HCT116 (cell line): ENCODE measurements at regions not wholly inside any gene's neighbourhood (a gene's known extent, or its start where the extent isn't known, plus 50 kb on each side); places are given as distances from the start of the nearest gene placed in this dataset.

Experiments
- ATAC-seq: fragments of 200-7000 bp; cut with Tn5 transposase; 2 replicates; pipeline ENCODE4 v1.9.1; 2020; ENCODE audit warnings: mild to moderate bottlenecking, moderate library complexity
- BruUV-seq: library from RNA; stranded (reverse); fragments of 400-500 nt; replicated peaks from 2 replicates; lab custom pipeline; 2021; lab: Mats Ljungman, UMichigan
- CTCF ChIA-PET: fragments of 300-600 bp; sonication (Branson Sonifier 250); formaldehyde crosslinking; loops from one replicate; lab custom pipeline; 2021; ENCODE audit warnings: antibody characterized with exemption; lab: Charles Lee
- POLR2A ChIA-PET: fragments of 300-600, 350-600 bp; sonication (Branson Sonifier 250); formaldehyde crosslinking; loops from one replicate; lab custom pipeline; 2021; ENCODE audit warnings: antibody characterized with exemption; lab: Charles Lee
- RAD21 ChIA-PET, 2 experiments: fragments of 300-600 bp; sonication (Branson Sonifier 250); formaldehyde crosslinking; loops; one replicate each; lab custom pipeline; 2023; ENCODE audit warnings: low total read pairs in 2 of 2; ENCODE audit not compliant: uncharacterized antibody in 2 of 2, unreplicated experiment in 2 of 2, low non-redundant PET in 1 of 2; lab: Charles Lee
- DNase-seq: peaks from one replicate; pipeline ENCODE4 v3.0.0-alpha.2; 2010; ENCODE audit warnings: low read depth, low spot score
- H2AFZ ChIP-seq: fragments of 200-600 bp; shearing (Covaris generic), sonication (generic); 2 replicates; pipeline ENCODE4 v1.6.1; 2017; ENCODE audit warnings: low read depth, mixed run types, mixed read lengths, antibody characterized with exemption, low read length; ENCODE audit not compliant: poor library complexity, severe bottlenecking
- H3K27ac ChIP-seq: 2 replicates; pipeline ENCODE4 v1.5.1; 2012; ENCODE audit warnings: low read depth, low read length
- H3K27me3 ChIP-seq: fragments of 200-600 bp; sonication (generic); 2 replicates; pipeline ENCODE4 v1.6.1; 2016; ENCODE audit warnings: mixed run types, low read length, mixed read lengths; ENCODE audit not compliant: insufficient read depth
- H3K36me3 ChIP-seq, 2 experiments: fragments of 200-500 bp in 1 of 2; fragments of 200-600 bp in 1 of 2; sonication (Bioruptor generic) in 1 of 2; sonication (generic) in 1 of 2; 2 replicates each; pipeline versions ENCODE4 v1.5.1 to v1.6.1; 2014 to 2016; ENCODE audit warnings: low read length in 2 of 2, inconsistent platforms in 1 of 2, mixed read lengths in 1 of 2, mixed run types in 1 of 2; ENCODE audit not compliant: insufficient read depth in 2 of 2, control insufficient read depth in 1 of 2
- H3K4me1 ChIP-seq, 2 experiments: fragments of 200-600 bp in 1 of 2; sonication (generic) in 1 of 2; 2 replicates each; pipeline versions ENCODE4 v1.5.1 to v1.6.1; 2012 to 2017; ENCODE audit warnings: low read length in 2 of 2, inconsistent platforms in 1 of 2, mild to moderate bottlenecking in 1 of 2, mixed read lengths in 1 of 2, mixed run types in 1 of 2, moderate library complexity in 1 of 2; ENCODE audit not compliant: insufficient read depth in 2 of 2, control insufficient read depth in 1 of 2
- H3K4me2 ChIP-seq: fragments of 200-600 bp; sonication (generic); 2 replicates; pipeline ENCODE4 v1.6.1; 2017; ENCODE audit warnings: mixed run types, low read length, mixed read lengths
- H3K4me3 ChIP-seq, 2 experiments: fragments of 200-600 bp in 1 of 2; sonication (generic) in 1 of 2; replicated peaks in 1 of 2; 2 replicates each; pipeline ENCODE4 v1.5.1; 2011 to 2016; ENCODE audit warnings: low read length in 2 of 2, control low read depth in 1 of 2, low read depth in 1 of 2, mild to moderate bottlenecking in 1 of 2, mixed read lengths in 1 of 2, mixed run types in 1 of 2
- H3K79me2 ChIP-seq: fragments of 200-600 bp; sonication (generic); 2 replicates; pipeline ENCODE4 v1.6.1; 2017; ENCODE audit warnings: mild to moderate bottlenecking, mixed run types, low read length, moderate library complexity, mixed read lengths; ENCODE audit not compliant: insufficient read depth
- H3K9ac ChIP-seq: fragments of 200-600 bp; sonication (generic); 2 replicates; pipeline ENCODE4 v1.6.1; 2016; ENCODE audit warnings: low read length, mixed read lengths
- H3K9me2 ChIP-seq: fragments of 200-600 bp; sonication (generic), shearing (Covaris generic); 2 replicates; pipeline ENCODE4 v1.6.1; 2017; ENCODE audit warnings: mixed run types, mild to moderate bottlenecking, moderate library complexity; ENCODE audit not compliant: insufficient read depth
- H3K9me3 ChIP-seq, 2 experiments: fragments of 200-500 bp in 1 of 2; fragments of 200-600 bp in 1 of 2; sonication (Bioruptor generic) in 1 of 2; sonication (generic) in 1 of 2; 2 replicates each; pipeline ENCODE4 v1.6.1; 2014 to 2017; ENCODE audit warnings: low read length in 2 of 2, mixed read lengths in 2 of 2, inconsistent platforms in 1 of 2, low read depth in 1 of 2, mild to moderate bottlenecking in 1 of 2, mixed run types in 1 of 2, moderate library complexity in 1 of 2; ENCODE audit not compliant: control insufficient read depth in 1 of 2, insufficient read depth in 1 of 2
- H4K20me1 ChIP-seq: fragments of 200-600 bp; sonication (generic), shearing (Covaris generic); 2 replicates; pipeline ENCODE4 v1.6.1; 2017; ENCODE audit warnings: mixed run types, mild to moderate bottlenecking, moderate library complexity; ENCODE audit not compliant: insufficient read depth
- EGR1 ChIP-seq: IDR thresholded peaks from 2 replicates; pipeline ENCODE4 v1.6.1; 2012; ENCODE audit warnings: low read depth
- SIN3A ChIP-seq: IDR thresholded peaks from 2 replicates; pipeline ENCODE4 v1.6.1; 2012; ENCODE audit warnings: low read depth
- intact Hi-C: fragments of 100-400 bp; cut with micrococcal nuclease; formaldehyde crosslinking; loops from 2 replicates; pipeline ENCODE4 v1.10.0; 2022
- TF ChIP-seq, protein P1 (sequence below), 3 experiments: fragments of 200-600 bp in 1 of 3; sonication (generic) in 1 of 3; IDR thresholded peaks in 2 of 3; conservative IDR thresholded peaks in 1 of 3; 2 replicates each; pipeline ENCODE4 v1.5.1; 2012 to 2017; ENCODE audit warnings: low read depth in 2 of 3, low read length in 2 of 3, antibody characterized with exemption in 1 of 3, borderline replicate concordance in 1 of 3, control low read depth in 1 of 3, mild to moderate bottlenecking in 1 of 3, mixed read lengths in 1 of 3, mixed run types in 1 of 3, moderate library complexity in 1 of 3; ENCODE audit not compliant: insufficient read depth in 1 of 3

DNA sequence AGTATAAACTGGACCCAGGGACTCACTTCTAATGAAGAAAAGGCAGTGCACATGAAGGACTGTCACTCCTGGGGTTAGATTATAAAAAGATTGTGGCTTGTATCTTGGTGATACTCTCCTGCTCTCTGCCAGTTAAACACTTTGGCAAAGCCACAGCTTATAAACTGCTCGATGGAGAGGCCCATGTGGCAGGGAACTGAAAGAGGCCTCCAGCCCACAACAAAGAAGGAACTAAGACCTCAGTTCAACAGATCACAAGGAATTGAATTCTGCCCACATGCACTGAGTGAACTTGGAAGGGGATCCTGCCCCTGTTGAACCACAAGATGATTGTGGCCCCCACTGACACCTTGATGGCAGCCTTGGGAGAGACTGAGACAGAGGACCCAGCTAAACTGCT lies 363.8 kb downstream of the CBLN4 start:
- ChIA-PET RAD21 (no interaction called here), CTCF (no interaction called here), POLR2A (no interaction called here)
- no peak for TF ChIP-seq EGR1
- TF ChIP-seq, protein P1, sequence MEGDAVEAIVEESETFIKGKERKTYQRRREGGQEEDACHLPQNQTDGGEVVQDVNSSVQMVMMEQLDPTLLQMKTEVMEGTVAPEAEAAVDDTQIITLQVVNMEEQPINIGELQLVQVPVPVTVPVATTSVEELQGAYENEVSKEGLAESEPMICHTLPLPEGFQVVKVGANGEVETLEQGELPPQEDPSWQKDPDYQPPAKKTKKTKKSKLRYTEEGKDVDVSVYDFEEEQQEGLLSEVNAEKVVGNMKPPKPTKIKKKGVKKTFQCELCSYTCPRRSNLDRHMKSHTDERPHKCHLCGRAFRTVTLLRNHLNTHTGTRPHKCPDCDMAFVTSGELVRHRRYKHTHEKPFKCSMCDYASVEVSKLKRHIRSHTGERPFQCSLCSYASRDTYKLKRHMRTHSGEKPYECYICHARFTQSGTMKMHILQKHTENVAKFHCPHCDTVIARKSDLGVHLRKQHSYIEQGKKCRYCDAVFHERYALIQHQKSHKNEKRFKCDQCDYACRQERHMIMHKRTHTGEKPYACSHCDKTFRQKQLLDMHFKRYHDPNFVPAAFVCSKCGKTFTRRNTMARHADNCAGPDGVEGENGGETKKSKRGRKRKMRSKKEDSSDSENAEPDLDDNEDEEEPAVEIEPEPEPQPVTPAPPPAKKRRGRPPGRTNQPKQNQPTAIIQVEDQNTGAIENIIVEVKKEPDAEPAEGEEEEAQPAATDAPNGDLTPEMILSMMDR (IDR thresholded peaks at IDR 0.05 in 2 of 3, conservative IDR thresholded peaks at IDR 0.05 in 1 of 3; ENCODE audit: borderline replicate concordance in 1 of 3, insufficient read depth in 1 of 3, low read depth in 2 of 3, low read length in 2 of 3) = no peak
- H4K20me1 ChIP-seq = no peaks in the 10 kb centered on the region
- intact Hi-C loops = no loop called here
- no peak for DNase-seq
- H3K27ac ChIP-seq = no peak overlapping the region
- no peaks in the 10 kb centered on the region for H3K79me2 ChIP-seq
- H3K9me3 ChIP-seq = peaks cover 9 to 33% of the 10 kb centered on the region in 2 experiments; a peak in 2 of 4 replicates
- H3K4me3 ChIP-seq = no peak overlapping the region
- no peak overlapping the region for H2AFZ ChIP-seq
- no TSS peak for BruUV-seq
- H3K9me2 ChIP-seq = no peaks in the 10 kb centered on the region
- no peaks in the 10 kb centered on the region for H3K27me3 ChIP-seq
- no peak for ATAC-seq
- no peak overlapping the region for H3K4me2 ChIP-seq
- no peaks in the 10 kb centered on the region for H3K36me3 ChIP-seq
- no peaks in the 10 kb centered on the region for H3K4me1 ChIP-seq
- no peak overlapping the region for H3K9ac ChIP-seq

DNA sequence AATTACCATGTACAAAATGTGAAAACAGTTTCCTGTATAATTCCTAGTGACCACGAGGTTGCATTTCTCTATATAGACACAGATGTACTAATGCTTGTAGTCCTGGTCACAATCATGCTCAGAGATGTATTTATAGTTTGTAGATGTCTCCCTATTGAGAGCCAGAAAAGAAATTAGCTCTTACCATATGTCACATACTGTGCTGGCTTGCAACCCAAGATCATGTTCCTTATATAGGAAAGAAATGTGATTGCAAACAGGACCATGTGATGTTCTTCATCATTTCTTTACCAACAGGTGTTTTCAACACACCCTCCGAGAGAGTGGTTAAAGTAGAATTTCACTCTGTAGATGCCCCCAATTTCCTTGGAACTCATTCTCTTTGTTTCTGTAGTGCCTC lies 369.4 kb downstream of the CBLN4 start:
- Histone ChIP-seq H2AFZ (no peak overlapping the region), H3K79me2 (no peaks in the 10 kb centered on the region), H3K4me3 (no peak overlapping the region), H3K27ac (no peak overlapping the region), H3K9me3 (peaks cover 10 to 34% of the 10 kb centered on the region in 2 experiments; a peak in 2 of 4 replicates), H3K4me2 (no peak overlapping the region), H4K20me1 (no peaks in the 10 kb centered on the region), H3K27me3 (no peaks in the 10 kb centered on the region), H3K36me3 (no peaks in the 10 kb centered on the region), H3K4me1 (no peaks in the 10 kb centered on the region)
- no peak for DNase-seq
- CTCF ChIA-PET = no interaction called here
- BruUV-seq = no TSS peak
- POLR2A ChIA-PET = no interaction called here
- RAD21 ChIA-PET = no interaction called here
- intact Hi-C loops = no loop called here
- no peak for ATAC-seq
- TF ChIP-seq SIN3A = no peak
- TF ChIP-seq, all 23 proteins: peak for 0
- H3K9me2 ChIP-seq = no peaks in the 10 kb centered on the region
- no peak overlapping the region for H3K9ac ChIP-seq
